Stimulated activated CD8-positive, alpha-beta memory T cell treated with anti-CD3 and anti-CD28 coated beads, Interleukin-15, amount 100 ng/mL, for 48 hours (primary cell): ENCODE measurements at regions not wholly inside any gene's neighbourhood (a gene's known extent, or its start where the extent isn't known, plus 50 kb on each side); places are given as distances from the start of the nearest gene placed in this dataset.

Experiments
- DNase-seq, 2 donors: peaks; one replicate each; pipeline ENCODE4 v3.0.0-alpha.2; 2020; ENCODE audit warnings: low read depth in 2 of 2

DNA sequence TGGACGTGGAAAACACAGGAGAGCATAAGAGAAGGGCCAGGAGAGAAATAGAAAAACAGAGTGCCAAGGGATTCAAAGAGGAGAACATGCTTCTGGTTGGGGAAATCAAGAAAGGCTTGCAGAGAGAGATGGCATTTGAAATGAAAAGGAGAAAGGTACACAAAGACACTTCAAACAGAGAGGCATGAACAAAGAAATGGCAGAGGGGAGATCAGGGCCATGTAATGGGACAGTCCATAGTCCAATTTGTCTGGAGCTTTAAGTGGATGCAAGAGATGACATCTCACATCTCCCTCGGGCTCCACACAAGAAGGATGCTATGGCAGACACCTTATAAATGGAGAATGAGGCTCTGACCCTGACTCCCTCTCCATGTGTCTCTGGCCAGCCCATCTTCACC lies 331.1 kb downstream of the MLLT3 start:
- DNase-seq, result no peak

DNA sequence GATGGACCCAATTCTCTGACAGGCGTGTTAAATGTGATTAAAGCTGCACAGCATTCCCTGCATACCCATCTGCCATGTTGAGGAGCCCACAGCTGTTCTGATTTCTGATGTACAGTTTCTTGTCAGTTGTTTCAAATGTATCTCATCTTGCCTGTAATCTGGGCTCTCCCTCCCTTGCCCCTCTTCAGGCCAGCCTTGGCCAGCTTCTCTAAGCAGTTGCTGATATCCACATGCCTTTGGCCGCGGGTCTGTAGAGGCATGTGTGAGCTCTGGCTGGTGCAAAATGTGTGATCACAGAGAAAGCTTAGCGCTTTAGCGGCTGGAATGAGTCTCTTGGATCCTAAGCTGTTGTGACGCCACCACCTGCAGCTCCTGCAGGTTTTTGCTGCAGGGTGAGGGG lies 332.0 kb downstream of the MLLT3 start:
- DNase-seq, result no peak

- DNase-seq, result no peak
These were observed 332.8 kb downstream of the MLLT3 start for GRCh38 chr9:20289423-20290010.

- DNase-seq, result no peak
These were observed 335.3 kb downstream of the MLLT3 start for GRCh38 chr9:20286969-20287368.

GRCh38 chr9:20286154-20286700 lies 336.1 kb downstream of the MLLT3 start:
- no peak for DNase-seq

DNA sequence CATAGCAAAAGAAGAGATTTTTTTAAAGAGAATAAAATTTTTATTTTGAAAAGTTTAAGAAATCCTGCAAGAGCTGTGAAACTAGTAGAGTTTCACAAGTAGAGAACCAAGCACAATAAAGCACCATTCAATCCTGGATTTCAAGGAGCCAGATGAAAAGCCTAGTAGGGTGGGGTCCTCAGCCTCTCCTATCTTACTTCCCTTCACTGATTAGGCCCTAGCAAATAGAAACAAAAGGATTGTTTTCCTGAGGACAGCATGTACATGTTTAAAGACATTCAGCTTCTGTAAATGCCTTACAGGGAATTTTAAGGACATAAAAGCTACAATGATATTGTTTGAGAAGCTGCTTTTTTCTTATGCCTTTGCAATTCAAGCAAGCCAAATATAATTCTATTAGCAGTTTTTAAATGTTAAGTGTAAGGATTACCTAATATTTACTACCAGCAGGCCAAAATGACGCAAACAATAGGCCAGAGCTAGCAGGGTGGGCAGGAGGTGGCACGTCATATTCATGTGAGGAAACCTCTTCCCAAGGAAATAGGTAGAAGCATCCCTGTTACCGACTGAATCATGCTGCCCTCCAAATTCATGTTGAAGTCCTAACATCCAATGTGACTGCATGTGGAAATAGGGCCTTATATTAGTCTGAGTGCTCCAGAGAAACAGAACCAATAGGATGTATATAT lies 337.6 kb downstream of the MLLT3 start:
- DNase-seq, result no peak

- DNase-seq, result no peak
These were observed 342.0 kb downstream of the MLLT3 start for GRCh38 chr9:20280330-20280729.

- DNase-seq, result no peak
These were observed 345.5 kb downstream of the MLLT3 start for GRCh38 chr9:20276762-20277161.

- DNase-seq, result no peak
These were observed 350.6 kb downstream of the MLLT3 start for GRCh38 chr9:20271723-20272122.

DNA sequence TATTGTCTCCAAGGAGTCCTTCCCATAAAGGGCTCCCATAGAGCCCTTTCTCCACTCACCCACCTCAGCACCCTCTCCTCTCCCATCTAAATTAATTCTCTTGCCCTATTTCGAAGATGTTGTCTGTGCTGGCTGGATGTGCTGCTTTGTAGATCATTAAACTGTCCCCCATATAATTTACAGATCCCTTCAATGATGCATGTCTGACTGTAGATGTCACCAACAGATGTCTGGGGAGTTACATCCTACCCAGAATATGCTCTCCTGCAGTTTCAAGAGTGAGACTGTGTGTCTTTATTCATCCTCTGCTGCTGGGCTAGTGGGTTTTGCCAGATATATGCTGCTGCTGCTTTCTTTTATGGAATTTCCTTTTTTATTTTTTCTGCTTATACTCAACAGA lies 351.2 kb downstream of the MLLT3 start:
- no peak for DNase-seq

DNA sequence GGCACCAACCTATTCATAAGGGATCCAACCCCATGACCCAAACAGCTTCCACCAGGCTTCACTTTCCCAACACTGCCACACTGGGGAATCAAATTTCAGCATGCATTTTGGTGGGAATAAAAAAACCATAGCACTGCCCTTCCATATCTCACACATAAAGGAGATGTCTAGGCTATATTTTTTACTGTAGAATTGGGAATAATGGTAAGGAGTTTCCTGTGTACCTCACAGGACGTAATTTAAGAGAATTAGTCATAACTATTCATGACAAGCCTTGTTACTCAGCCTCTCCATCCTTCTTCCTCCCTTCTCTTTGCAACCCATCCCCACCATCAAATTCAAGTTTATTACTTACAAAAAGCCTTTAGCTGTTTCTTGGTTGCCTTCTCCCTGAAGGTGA lies 352.1 kb downstream of the MLLT3 start:
- no peak for DNase-seq

- no peak for DNase-seq
These were observed 352.7 kb downstream of the MLLT3 start for GRCh38 chr9:20269620-20270019.

- DNase-seq, result no peak
These were observed 357.4 kb downstream of the MLLT3 start for GRCh38 chr9:20264896-20265295.

GRCh38 chr9:20262611-20263010 lies 359.7 kb downstream of the MLLT3 start:
- DNase-seq, result no peak

GRCh38 chr9:20256284-20256948 lies 365.9 kb downstream of the MLLT3 start:
- DNase-seq, result no peak

DNA sequence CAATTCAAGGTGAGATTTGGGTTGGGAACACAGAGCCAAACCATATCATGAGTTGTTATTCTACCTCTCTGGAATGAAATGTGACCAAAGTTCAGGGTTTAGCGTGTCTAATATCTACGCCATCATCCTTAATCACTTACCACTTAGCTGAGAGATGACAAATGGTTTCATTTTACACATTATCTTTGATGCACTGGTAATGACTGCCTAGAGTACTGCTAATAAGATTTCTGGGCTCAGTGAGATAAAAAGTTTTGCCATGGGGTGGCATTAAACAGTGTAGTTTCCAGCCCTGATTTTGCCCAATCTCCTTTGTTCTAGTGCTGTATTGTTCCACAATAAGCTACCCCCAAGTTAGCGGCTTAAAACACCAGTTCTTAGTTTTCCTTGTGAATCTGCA lies 367.2 kb downstream of the MLLT3 start:
- DNase-seq, result no peak

- no peak for DNase-seq
These were observed 368.7 kb downstream of the MLLT3 start for GRCh38 chr9:20253635-20254034.

- DNase-seq, result no peak
These were observed 369.5 kb downstream of the MLLT3 start for GRCh38 chr9:20252778-20253177.

- DNase-seq, result no peak
These were observed 371.5 kb downstream of the MLLT3 start for GRCh38 chr9:20250791-20251190.

DNA sequence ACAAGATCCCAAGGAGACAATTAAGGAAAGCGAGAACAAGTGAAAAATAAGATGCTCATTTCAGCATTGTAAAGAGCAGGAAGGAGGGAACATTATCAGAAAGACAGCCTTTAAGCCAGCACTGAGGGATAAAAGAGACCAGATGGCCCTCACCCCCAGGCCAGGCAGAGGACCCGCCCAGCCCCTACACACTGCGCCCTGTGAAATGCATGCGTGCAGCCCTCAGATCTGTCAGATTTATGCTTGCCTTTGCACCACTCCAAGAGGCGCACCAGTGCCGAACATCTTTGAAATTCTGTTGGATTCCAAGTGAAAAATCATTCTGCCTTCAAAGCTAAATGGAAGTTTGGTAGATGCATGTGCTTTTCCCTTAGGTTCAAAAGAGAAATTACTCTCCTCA lies 378.0 kb downstream of the MLLT3 start:
- no peak for DNase-seq

GRCh38 chr9:20243841-20244240 lies 378.5 kb downstream of the MLLT3 start:
- DNase-seq, result no peak

DNA sequence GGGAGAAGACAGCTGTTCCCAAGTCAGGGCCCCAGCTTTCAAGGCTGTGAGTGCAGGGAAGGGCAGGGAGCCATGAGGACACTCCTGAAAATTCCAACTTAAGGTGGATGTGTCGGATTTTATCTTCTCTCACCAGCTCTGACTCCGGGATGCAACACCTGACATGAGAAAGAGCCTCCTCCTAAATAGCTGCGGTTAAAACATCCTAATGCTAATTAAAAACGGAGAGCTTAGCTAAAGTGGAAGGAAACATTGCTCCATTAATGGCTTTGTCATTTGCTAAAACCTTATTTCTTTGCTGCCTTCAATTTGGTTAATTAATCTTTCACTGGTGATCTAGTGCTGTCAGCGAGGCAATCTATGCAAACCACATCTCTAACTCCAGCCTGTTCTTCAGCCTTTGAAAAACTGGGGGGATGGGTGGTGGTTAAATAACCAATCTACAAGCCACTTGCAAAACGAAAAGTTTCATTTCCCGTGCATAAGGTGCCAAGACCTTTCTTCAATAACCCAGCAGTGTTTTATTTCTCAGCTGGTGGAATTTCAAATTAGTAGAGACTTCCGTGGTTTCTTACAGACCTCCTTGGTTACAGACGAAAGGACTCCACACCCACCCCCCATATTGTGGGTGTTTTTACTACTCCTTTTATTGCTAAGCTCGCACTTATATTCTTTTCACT lies 379.6 kb downstream of the MLLT3 start:
- peak; percentile 18 to 51 for DNase-seq
